GM23338 (cell line): ENCODE measurements at regions not wholly inside any gene's neighbourhood (a gene's known extent, or its start where the extent isn't known, plus 50 kb on each side); places are given as distances from the start of the nearest gene placed in this dataset.

Experiments used
- CREB1 ChIP-seq: fragments of 250-450 bp; sonication (Bioruptor Pico); IDR thresholded peaks from 2 replicates; pipeline ENCODE4 v1.5.0; 2020; ENCODE audit warnings: low read depth, mild to moderate bottlenecking, moderate library complexity
- EZH2 ChIP-seq: fragments of 200-600 bp; sonication (generic); IDR thresholded peaks from one replicate; pipeline ENCODE4 v1.8.0; 2017; ENCODE audit warnings: antibody characterized with exemption, mild to moderate bottlenecking, low read depth; ENCODE audit not compliant: unreplicated experiment
- JUNB ChIP-seq: IDR thresholded peaks from one replicate; pipeline ENCODE4 v1.6.1; 2016; ENCODE audit warnings: antibody characterized with exemption; ENCODE audit not compliant: unreplicated experiment
- POLR2AphosphoS5 ChIP-seq: IDR thresholded peaks from 2 replicates; pipeline ENCODE4 v1.6.1; 2016; ENCODE audit warnings: antibody characterized with exemption, low read depth
- TF ChIP-seq, protein P1 (sequence below), 2 experiments: fragments of 200-600 bp in 1 of 2; sonication (generic) in 1 of 2; conservative IDR thresholded peaks; 2 replicates each; pipeline versions ENCODE4 v1.5.1 to v1.6.1; 2016 to 2017; ENCODE audit warnings: antibody characterized with exemption in 2 of 2, low read depth in 2 of 2, mild to moderate bottlenecking in 2 of 2, moderate library complexity in 1 of 2

DNA sequence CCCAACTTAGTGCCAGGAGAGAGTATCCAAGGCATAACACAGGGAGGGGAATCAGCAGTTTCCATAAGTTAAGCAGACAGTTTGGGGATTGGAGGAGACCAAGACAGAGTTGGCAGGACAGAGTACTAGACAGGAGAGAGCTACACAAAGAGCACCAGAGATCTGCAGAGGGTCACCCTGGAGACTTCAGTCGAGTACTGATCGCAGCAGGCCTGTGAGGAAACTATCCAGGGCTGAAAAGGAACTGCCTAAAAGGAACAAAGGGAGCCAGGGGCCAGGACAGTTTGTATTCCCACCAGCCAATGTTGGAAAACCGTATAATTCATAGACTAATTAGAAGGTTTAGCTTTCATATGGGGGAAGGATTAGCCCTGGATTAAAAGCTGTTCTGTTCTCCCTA, 80.6 kb upstream of the ENPP6 start:
- TF ChIP-seq, protein P1, sequence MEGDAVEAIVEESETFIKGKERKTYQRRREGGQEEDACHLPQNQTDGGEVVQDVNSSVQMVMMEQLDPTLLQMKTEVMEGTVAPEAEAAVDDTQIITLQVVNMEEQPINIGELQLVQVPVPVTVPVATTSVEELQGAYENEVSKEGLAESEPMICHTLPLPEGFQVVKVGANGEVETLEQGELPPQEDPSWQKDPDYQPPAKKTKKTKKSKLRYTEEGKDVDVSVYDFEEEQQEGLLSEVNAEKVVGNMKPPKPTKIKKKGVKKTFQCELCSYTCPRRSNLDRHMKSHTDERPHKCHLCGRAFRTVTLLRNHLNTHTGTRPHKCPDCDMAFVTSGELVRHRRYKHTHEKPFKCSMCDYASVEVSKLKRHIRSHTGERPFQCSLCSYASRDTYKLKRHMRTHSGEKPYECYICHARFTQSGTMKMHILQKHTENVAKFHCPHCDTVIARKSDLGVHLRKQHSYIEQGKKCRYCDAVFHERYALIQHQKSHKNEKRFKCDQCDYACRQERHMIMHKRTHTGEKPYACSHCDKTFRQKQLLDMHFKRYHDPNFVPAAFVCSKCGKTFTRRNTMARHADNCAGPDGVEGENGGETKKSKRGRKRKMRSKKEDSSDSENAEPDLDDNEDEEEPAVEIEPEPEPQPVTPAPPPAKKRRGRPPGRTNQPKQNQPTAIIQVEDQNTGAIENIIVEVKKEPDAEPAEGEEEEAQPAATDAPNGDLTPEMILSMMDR (conservative IDR thresholded peaks at IDR 0.05; ENCODE audit: low read depth in 2 of 2), result no peak
- TF ChIP-seq EZH2 (no peak), JUNB (no peak), CREB1 (CRISPR knock-in tag) (no peak), POLR2AphosphoS5 (no peak)
